ENCODE measurements at regions not wholly inside any gene's neighbourhood (a gene's known extent, or its start where the extent isn't known, plus 50 kb on each side); places are given as distances from the start of the nearest gene placed in this dataset.

GRCh38 chr7:108771853-108772252, 202.2 kb downstream of the DNAJB9 start:
- TF ChIP-seq TCF7L2 (IDR thresholded peaks at IDR 0.05; ENCODE audit: borderline replicate concordance, low read depth, low read length) (no peak), KLF16 (tag by site-specific recombination; IDR thresholded peaks at IDR 0.05) (no peak), ZNF571 (tag by site-specific recombination; IDR thresholded peaks at IDR 0.05) (no peak), ZNF350 (tag by site-specific recombination; IDR thresholded peaks at IDR 0.05) (no peak), ZBTB6 (tag by site-specific recombination; IDR thresholded peaks at IDR 0.05) (no peak), ZNF24 (tag by site-specific recombination; IDR thresholded peaks at IDR 0.05) (no peak), ZNF792 (tag by site-specific recombination; IDR thresholded peaks at IDR 0.05) (no peak), ZNF404 (tag by site-specific recombination; IDR thresholded peaks at IDR 0.05) (no peak), ATF2 (tag by site-specific recombination; IDR thresholded peaks at IDR 0.05; ENCODE audit: low read depth) (no peak), ZNF274 (IDR thresholded peaks at IDR 0.05; ENCODE audit: low read length) (no peak), ZNF274 (tag by site-specific recombination; IDR thresholded peaks at IDR 0.05; ENCODE audit: borderline replicate concordance) (no peak), SALL2 (tag by site-specific recombination; IDR thresholded peaks at IDR 0.05; ENCODE audit: borderline replicate concordance) (no peak), CTCF (tag by site-specific recombination; IDR thresholded peaks at IDR 0.05) (no peak), ZBTB49 (tag by site-specific recombination; IDR thresholded peaks at IDR 0.05; ENCODE audit: low read depth) (no peak), ZNF23 (tag by site-specific recombination; IDR thresholded peaks at IDR 0.05; ENCODE audit: borderline replicate concordance) (no peak)
